Islet precursor cell (in vitro differentiated cells): ENCODE measurements at regions not wholly inside any gene's neighbourhood (a gene's known extent, or its start where the extent isn't known, plus 50 kb on each side); places are given as distances from the start of the nearest gene placed in this dataset.
A peak's percentile ranks its signal among the peaks of the same experiment; 100 is the strongest.

ENCODE experiments used
- DNase-seq: peaks from one replicate; pipeline ENCODE4 v3.0.0-alpha.2; 2018

DNA sequence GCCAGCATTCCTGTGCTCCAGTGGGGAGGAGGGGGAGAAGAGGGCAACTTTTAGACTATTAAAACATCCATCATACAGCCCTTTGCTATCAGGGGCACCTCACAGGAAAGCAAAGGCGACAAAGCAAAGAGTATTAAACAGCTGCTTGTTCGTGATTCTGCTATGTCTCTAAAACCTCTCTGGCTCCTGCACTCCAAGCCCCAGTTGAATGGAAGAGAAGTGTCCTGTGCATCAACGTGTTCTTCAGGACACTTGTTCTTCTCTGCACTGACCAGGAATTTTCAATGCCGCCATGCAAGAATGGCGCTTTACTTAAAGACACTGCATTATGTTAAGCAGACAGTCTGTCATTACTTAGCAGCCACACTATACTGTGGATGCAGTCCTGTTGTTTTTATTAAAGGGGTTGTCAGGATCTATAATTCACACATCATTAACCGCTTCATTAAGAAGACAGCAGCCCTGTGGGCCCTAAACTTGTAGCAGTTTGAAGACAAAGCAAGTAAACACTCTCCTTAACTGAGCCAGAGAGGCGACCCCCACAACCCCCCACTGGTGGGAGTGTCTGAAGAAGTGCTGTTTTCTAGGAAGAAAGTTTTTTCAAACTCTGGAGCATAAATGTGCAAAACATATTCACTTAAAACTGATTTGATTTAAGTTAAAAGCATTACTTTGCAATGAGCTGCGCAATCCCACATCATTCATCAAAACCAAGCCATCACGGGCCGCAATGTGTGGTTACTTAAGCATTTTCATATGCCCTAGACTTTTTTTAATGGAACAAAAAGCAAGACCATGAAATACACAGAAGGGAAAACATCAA is 164.5 kb downstream of the ZNF608 start:
- DNase-seq: no peak

DNA sequence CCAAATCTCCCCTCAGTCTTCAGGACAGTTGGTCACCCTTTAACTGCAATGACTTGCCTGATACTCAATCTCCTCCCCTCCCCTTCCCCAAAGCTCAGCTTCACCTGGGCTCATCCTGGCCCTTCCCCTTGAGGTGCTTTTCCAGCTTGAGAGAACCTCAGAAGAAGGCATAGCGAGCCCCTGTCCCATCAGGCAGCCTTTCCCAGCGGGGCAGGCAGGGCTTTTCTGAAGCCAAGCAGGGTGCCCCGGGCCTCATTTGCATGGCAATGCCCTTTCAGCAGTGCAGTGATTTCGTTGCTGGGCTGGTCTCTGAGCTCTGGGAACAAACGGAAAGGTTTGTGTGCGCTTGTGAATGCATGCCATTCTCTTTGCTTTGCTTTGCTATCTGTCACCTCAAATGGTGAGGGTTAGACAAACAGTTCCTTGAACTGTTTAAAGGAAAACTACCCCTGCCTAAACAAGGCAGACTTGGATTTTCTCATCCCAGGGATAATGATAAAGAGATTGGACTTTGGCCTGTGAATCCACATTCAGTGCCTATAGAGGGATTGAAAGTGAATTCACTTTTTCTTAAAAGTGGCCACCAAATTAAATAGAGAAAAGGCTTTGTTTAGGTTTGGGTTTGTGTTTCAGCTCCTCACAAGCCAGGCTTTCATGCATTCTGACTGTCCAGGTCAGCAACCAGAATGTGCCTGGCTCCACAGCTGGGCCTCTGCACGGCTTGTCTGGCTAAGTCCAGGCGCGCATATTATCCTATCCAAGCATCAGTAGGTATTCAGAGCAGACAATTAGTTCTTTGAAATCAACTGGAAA is 165.3 kb downstream of the ZNF608 start:
- peak; percentile 97 for DNase-seq

DNA sequence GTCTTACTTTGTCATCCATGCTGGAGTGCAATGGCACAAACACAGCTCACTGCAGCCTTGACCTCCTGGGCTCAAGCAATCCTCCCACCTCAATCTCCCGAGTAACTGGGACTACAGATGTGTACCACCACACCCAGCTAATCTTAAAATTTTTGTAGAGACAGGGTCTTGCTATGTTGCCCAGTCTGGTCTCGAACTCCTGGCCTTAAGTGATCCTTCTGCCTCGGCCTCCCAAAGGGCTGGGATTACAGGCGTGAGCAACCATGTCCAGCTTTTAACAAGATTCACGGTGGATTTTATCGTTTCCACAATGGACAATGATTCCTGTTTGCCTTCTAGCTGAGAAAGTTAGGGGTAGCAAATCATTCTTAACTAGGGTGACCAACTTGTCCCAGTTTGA is 165.9 kb downstream of the ZNF608 start:
- DNase-seq: no peak

- DNase-seq: no peak
These were observed 169.5 kb downstream of the ZNF608 start for GRCh38 chr5:124576848-124577409.

DNA sequence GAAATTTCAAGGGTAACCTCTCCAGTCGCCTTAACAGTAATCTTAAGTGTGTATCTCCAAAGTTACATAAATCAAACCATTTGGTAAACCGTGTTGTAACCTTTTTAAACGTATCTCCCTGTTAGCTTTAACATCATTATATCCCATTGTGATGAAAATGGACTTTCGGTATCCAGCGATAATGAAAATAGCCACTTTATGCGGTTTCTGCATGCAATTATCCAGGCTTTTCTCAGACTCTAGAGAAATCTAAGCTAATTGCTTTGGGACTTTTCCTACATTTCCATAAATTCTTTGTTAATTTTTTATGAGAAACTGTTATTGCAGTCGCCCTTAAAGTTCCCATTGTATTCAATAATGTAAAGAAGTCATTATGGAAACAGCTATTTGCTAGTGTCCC is 170.7 kb downstream of the ZNF608 start:
- no peak for DNase-seq

DNA sequence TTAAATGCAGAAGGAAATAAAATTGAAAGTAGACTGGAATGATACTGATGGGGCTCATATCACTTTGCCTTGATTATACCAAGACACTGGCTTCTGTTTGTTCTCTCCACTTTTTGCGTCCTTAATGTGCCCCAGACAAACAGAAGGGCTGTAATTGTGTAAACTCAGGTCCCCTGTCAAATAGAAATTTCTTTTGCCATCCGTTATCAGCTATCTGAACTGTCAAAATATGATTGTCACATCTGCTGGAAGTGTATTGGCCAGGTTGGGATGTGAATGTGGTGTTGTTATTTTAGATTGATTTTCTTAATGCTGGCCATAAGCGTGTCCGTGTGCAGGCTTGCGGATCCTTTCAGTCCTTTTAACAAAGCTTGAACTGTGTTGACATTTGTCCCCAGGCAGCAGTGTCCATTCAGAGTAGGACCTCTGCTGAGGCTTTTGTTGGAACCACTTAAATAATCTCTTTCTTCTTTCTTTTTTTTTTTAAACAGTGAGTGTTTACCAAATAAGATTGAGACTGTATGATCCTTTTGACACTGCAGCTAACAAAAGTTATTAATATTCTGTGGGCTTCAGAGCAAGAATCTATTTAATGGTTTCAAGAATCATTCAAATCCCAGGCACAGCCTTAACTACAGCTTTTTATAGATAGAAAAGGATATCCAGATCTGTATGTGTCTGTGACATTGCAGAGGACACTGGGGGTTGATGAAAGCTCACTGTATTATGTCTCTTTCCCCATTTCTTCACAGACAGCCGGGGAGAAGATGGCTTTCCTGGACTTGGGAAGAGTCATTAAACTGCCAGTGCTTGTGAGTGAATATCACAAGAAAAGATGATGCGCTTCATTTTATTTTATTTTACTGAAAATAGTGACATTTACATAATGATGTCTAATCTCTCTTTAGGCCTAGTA is 171.7 kb downstream of the ZNF608 start:
- DNase-seq: no peak

DNA sequence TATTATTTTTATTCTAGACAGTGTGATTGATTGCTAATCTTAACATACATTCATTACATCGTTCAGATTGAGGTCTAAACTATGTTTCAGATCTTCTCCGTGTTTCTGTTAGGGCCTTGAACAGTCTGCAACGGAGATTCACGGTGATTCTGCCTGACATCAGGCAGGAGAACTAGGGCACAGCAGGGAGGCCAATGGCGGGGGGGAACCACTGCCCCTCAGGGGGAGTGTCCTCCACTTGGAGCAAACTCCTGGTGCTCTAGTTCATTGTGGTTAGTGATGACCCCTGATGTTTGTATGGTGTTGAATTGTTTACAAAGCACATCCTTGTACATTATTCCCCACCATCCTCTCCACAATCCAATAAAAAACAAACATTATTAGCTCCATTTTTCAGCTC is 173.5 kb downstream of the ZNF608 start:
- DNase-seq: no peak

DNA sequence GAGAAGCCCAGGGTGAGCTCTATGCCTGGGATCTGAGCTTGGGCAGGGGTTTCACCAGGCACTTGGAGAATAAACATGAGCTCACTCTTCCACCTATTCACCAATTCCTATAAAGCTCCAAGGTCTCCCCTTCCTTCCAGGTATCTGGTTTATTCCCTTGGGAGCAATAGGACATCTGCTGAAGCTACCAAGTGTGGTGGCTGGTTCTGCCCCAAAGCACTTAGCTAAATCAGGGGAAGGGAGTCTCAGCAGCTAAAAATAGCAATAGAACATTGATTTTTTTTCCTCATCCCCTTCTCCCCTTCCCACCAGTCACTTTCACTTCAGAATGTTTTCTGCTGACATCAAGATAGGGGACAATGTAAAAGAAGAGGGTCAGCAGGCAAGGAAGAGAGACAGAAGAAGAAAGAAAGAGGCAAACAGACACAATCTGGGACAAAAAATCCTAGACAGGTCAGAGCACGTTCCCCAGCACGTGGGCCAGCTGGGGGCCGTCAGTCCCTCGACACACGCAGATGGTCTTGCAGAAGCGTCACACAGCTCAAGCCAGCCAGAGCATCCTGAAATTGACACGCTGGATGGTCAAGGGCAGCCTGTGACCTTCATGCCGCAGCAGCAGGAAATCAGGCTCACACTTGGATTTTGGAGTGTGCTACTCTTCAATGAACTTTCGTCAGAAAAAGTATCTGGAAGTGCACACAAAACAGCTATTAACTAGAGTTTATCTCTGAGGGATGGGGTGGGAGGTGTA is 176.0 kb downstream of the ZNF608 start:
- no peak for DNase-seq

GRCh38 chr5:124566875-124567450 is 179.5 kb downstream of the ZNF608 start:
- no peak for DNase-seq

- no peak for DNase-seq
These were observed 185.0 kb downstream of the ZNF608 start for GRCh38 chr5:124561451-124561850.

DNA sequence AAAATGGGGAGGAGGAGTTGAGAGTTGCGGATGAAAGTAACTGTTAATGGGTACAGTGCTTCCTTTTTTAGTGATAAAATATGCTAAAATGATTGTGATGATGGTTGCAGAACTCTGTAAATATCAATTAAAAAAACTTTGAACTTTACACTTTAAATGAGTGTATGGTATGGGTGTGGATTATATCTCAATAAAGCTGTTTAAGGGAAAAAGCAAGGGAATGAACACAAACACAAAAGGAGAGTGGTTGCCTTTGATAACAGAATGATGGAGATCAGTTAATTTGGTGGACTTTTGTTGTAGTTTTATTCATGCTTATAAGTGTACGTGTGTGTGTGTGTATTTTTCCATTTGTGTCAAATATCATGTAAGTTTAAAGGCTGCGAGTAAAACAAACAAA is 186.1 kb downstream of the ZNF608 start:
- no peak for DNase-seq

GRCh38 chr5:124557761-124558160 is 188.7 kb downstream of the ZNF608 start:
- DNase-seq: no peak

DNA sequence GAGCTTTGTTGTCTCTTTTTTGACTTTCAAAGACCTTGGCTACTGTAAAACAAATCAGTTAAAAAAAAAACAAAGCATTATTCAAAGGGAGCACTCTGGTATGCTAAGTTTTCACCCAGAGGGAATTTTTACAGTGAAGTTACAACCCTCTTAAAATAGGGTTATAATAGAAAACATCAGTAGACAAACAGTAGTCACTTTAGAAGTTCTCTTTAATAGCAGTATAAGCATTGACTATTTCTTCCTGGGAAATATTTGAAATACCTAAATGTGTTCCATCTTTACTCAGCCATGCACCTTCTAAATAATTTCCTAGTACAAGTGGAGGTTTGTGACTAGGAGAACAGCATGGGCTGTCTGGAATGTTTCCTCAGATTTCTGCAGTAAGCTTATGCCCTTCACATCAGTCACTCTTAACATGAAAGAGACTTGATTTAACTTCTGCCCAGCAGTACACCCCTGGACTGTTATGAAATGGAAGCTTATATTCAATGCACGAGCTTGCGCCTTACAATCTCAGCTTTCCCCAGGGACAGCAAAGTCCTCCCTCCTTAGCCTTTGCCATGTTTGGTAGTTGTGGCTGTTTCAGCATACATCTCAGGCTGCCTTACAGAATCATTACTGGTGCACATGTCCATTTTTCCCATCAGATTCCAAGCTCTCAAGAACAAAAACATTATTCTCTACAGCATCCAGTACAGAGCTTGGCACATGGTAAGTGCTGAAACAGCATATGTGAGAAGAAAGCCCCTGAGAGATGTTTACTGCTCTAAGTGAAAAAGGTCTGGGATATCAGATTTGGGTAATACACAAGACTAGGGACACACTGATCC is 191.5 kb downstream of the ZNF608 start:
- DNase-seq: no peak

DNA sequence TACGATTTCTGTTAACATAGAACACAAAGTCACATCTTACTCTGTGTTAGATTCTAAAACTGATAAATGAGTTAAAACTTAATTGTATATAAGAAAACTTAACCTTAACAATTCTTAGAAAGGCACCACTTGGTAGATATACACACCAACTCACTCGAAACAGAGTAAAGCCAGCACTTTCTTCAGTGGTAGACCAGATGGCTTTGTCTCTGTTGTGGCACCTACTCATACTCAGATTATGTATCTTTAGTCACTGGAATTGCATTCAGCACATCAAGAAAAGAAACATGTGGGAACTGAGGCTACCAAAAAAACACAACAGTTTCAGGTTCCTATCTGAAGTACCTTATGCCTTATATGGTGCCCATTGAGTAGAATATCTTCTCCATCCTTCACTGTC is 192.5 kb downstream of the ZNF608 start:
- no peak for DNase-seq

DNA sequence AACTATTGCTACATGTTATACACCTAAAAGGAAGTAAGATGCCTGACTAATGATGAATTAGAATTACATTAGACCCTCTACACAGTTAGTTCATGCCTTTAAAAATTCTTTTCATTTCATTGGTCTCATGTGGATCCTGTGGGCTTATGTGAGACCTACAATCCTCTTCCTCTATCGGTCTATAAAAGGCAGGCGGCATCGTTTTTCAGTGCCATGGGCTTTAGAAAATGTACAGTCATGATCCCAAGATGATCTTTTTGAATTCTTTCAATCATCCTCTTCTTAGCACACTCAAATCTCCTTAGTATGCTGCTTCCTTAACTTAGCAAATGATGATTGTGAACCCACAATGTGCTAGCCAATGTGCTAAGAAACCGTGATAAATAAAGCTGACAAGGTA is 193.9 kb downstream of the ZNF608 start:
- DNase-seq: no peak

DNA sequence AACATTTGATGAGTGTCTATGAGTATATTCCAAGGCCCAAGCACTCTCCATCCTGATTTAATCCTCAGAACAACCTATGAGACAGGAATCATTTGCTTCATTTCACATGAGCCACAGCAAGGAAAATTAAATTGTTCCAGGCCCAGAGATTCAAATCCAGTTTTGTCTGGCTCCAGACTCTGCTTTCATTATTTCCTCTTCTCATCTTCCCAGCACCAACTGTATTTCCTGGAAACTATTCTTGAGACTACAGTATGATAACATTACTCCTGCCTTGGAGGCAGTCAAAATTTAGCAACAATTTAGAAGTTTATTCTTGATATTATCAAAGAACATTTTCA is 194.5 kb downstream of the ZNF608 start:
- no peak for DNase-seq

GRCh38 chr5:124550731-124551130 is 195.7 kb downstream of the ZNF608 start:
- DNase-seq: no peak

GRCh38 chr5:124549891-124550436 is 196.5 kb downstream of the ZNF608 start:
- DNase-seq: no peak

DNA sequence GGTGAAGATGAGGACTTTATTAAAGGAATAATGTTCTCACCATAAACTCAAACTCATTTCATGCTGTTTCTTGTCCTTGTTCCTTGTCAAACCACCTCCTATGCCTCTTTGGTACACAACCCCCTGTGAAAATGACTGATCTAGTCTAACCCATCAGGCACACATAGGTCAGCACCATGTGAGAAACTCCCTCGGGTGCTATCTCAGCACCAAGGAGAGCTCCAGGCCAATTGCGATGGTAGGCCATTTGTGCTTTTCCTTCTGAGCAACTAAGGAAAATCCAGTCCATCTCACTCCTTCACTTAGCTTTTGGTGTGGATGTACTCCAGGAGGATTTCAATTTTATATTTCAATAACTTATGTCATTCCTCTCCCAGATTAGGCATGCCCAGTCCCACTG is 199.8 kb downstream of the ZNF608 start:
- no peak for DNase-seq

DNA sequence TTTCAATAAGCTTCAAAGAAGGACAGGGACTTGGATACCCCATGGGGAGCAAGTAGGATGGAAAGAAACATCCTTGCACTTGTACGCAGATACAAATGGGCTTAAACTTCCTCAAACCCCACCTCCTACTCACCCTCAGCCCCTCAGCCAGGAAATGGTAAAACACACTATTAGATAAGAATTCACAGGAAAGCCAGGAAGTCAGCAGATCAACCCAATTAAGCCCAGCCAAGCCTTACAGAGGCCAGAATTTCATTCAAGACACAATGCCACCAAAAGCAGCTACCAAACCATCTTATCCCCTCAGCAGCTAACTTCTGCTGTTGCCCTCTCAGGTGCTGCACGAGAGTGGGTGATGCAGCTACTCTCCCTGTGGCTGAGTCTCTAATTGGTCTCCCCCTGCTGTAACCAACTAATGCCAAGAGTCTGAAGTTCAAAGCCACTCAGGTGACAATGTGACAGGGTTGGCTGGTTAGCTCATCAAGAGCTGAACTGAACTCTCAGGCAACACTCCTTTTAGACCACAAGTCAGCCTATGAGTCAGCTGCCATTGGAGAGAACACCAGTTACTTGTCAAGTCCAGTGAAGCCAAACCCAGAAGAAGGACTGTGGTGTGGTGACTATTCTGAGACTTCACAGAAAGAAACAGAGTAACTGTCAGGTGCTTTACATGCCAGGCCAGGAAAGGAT is 201.9 kb downstream of the ZNF608 start:
- DNase-seq: peak; percentile 67
